HL-60 (cell line): ENCODE measurements at regions not wholly inside any gene's neighbourhood (a gene's known extent, or its start where the extent isn't known, plus 50 kb on each side); places are given as distances from the start of the nearest gene placed in this dataset.
"Not testable (repeated sequence)": the region's sequence is repeated elsewhere in the genome, so short reads cannot be mapped to it uniquely, and the experiment has no call there.

Experiments used
- DNase-seq, 2 experiments: peaks; one replicate each; pipeline ENCODE4 v3.0.0-alpha.2; 2010 to 2020; ENCODE audit warnings: low read depth in 1 of 2, low spot score in 1 of 2
- H3K27ac ChIP-seq: fragments of 250-450 bp; sonication (Bioruptor Pico); replicated peaks from 2 replicates; pipeline ENCODE4 v1.5.1; 2020; ENCODE audit warnings: mild to moderate bottlenecking, moderate library complexity
- H3K27me3 ChIP-seq: fragments of 250-450 bp; sonication (Bioruptor Pico); 2 replicates; pipeline ENCODE4 v1.5.1; 2021; ENCODE audit warnings: mild to moderate bottlenecking, moderate library complexity; ENCODE audit not compliant: insufficient read depth, poor library complexity, severe bottlenecking
- H3K4me3 ChIP-seq: replicated peaks from 2 replicates; pipeline ENCODE4 v1.5.1; 2011; ENCODE audit warnings: mild to moderate bottlenecking, control low read depth, low read length; ENCODE audit not compliant: insufficient read depth
- CTCF ChIP-seq: IDR thresholded peaks from one replicate; pipeline ENCODE4 v1.5.1; 2011; ENCODE audit warnings: low read length, control low read depth, inconsistent platforms; ENCODE audit not compliant: insufficient read depth
- GABPA ChIP-seq: IDR thresholded peaks from 2 replicates; pipeline ENCODE4 v1.6.1; 2012; ENCODE audit warnings: low read depth
- POLR2AphosphoS5 ChIP-seq: IDR thresholded peaks from 2 replicates; pipeline ENCODE4 v1.6.1; 2012; ENCODE audit warnings: low read depth
- SPI1 ChIP-seq: IDR thresholded peaks from 2 replicates; pipeline ENCODE4 v1.6.1; 2012; ENCODE audit warnings: low read depth, mild to moderate bottlenecking, borderline replicate concordance
- TF ChIP-seq, protein P1 (sequence below): IDR thresholded peaks from 2 replicates; pipeline ENCODE4 v1.6.1; 2012; ENCODE audit warnings: low read depth; ENCODE audit not compliant: insufficient replicate concordance

DNA sequence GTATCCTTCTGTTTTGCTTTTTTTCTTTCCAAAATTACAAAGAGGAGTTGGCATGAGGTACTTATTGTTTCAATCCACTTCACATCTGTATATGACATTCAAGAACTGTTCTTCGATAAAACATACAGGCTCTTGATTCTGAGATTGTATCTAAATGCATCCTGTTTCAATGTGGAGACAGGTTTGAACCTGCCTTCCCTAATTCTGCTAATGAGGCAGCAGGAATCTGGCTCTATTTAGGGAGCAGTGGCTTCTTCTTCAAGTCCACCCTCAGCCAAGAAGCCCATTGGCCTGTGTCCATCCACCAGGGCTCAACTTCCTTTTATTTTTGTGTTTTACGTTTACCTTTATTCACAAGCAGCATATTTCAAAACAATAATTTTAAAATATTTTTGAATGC is 84.8 kb upstream of the PIK3C3 start:
- Histone ChIP-seq H3K4me3 (no peak overlapping the region), H3K27ac (no peak overlapping the region), H3K27me3 (no peaks in the 10 kb centered on the region)
- no peak for DNase-seq
- TF ChIP-seq CTCF (no peak), POLR2AphosphoS5 (no peak), GABPA (no peak)
- TF ChIP-seq, protein P1, sequence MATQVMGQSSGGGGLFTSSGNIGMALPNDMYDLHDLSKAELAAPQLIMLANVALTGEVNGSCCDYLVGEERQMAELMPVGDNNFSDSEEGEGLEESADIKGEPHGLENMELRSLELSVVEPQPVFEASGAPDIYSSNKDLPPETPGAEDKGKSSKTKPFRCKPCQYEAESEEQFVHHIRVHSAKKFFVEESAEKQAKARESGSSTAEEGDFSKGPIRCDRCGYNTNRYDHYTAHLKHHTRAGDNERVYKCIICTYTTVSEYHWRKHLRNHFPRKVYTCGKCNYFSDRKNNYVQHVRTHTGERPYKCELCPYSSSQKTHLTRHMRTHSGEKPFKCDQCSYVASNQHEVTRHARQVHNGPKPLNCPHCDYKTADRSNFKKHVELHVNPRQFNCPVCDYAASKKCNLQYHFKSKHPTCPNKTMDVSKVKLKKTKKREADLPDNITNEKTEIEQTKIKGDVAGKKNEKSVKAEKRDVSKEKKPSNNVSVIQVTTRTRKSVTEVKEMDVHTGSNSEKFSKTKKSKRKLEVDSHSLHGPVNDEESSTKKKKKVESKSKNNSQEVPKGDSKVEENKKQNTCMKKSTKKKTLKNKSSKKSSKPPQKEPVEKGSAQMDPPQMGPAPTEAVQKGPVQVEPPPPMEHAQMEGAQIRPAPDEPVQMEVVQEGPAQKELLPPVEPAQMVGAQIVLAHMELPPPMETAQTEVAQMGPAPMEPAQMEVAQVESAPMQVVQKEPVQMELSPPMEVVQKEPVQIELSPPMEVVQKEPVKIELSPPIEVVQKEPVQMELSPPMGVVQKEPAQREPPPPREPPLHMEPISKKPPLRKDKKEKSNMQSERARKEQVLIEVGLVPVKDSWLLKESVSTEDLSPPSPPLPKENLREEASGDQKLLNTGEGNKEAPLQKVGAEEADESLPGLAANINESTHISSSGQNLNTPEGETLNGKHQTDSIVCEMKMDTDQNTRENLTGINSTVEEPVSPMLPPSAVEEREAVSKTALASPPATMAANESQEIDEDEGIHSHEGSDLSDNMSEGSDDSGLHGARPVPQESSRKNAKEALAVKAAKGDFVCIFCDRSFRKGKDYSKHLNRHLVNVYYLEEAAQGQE = no peak

GRCh38 chr18:41865796-41866195 is 89.2 kb upstream of the PIK3C3 start:
- peaks cover 12% of the 10 kb centered on the region for H3K27me3 ChIP-seq

DNA sequence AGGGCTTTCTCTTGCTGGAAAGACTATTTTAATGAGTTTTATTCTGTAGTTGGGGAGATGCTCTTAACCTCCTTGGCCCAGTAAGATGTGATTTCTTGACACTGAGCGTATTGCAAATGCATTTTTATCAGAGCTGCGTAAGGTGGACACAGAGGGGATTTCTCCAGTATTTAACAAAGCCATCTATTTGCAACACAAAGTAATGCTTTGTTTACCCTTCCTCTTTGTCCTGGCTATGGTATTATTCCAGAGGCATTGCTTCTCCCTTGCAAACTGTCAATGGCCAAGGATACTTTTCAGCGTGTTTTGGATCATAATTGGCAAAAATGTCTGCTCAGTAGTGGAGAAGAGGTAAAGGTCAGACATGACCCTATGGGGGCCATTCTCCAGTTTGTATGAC is 90.8 kb upstream of the PIK3C3 start:
- DNase-seq = no peak
- H3K27me3 ChIP-seq = peaks cover 12% of the 10 kb centered on the region
- TF ChIP-seq, protein P1 = no peak
- no peak for TF ChIP-seq SPI1
- no peak for TF ChIP-seq POLR2AphosphoS5
- TF ChIP-seq CTCF = no peak
- TF ChIP-seq GABPA = no peak
- no peak overlapping the region for H3K4me3 ChIP-seq
- H3K27ac ChIP-seq = no peak overlapping the region

More at GRCh38 chr18:41865796-41866195, 89.2 kb upstream of the PIK3C3 start:
- H3K4me3 ChIP-seq, H3K27ac ChIP-seq, DNase-seq: not testable (repeated sequence)

DNA sequence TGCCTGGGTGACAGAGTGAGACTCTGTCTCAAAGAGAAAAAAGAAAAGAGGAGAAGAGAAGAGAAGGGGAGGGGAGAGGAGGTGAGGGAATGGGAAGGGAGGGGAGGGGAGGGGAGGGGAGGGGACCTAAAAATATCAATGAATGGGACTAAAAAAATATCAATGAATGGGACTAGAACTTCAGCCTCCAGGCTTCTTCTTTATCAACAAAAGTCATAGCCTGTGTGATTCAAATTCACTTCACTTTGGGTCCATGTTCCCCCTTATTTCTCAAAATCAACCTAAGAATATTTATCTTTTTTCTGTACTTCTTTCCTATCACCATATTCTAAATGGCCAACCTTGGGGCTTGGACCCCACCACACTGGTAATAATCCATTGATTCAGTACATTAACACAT is 92.1 kb upstream of the PIK3C3 start:
- no peak overlapping the region for H3K27ac ChIP-seq
- TF ChIP-seq, protein P1 = no peak
- TF ChIP-seq SPI1 (no peak), GABPA (no peak), POLR2AphosphoS5 (no peak), CTCF (no peak)
- H3K27me3 ChIP-seq = peaks cover 12% of the 10 kb centered on the region
- no peak overlapping the region for H3K4me3 ChIP-seq
- DNase-seq = no peak
